DMS53 (cell line): ENCODE measurements at regions not wholly inside any gene's neighbourhood (a gene's known extent, or its start where the extent isn't known, plus 50 kb on each side); places are given as distances from the start of the nearest gene placed in this dataset.

ENCODE experiments used
- DNase-seq: peaks from one replicate; lab custom pipeline; 2025; lab: John Stamatoyannopoulos, UW

- DNase-seq, result no peak
Measured at GRCh38 chr12:90029317-90029716, 320.7 kb upstream of the ATP2B1 start.

GRCh38 chr12:90028635-90029051 lies 320.0 kb upstream of the ATP2B1 start:
- peak; percentile 62 for DNase-seq

DNA sequence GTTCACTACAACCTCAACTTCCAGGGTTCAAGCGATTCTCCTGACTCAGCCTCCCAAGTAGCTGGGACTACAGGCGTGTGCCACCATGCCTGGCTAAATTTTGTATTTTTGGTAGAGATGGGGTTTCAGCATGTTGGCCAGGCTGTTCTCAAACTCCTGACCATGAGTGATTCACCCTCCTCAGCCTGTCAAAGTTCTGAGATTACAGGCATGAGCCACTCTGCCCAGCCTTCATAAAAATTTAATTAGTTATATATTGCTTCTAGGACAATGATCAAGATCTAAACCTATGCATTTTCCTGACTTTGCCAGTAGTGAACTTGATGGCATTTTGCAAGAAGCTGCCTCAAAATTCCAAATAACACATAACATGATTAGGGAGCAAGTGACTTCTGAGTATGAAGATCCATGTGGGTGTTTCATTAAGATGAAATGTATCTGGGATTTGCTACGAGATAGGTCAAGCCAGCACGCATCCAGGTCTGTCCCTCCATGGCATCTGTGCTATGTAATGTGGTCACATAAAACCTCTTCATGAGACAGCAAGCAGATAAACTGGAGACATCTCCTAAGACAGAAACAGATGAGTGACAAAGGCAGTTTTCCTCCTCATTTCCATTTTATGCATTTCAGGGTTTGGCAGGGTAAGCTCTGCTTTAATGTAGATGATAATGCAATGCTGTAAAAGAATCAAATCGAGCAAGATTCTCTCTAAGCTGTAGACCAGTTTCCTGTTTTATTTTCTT lies 319.4 kb upstream of the ATP2B1 start:
- no peak for DNase-seq

- no peak for DNase-seq
Measured at GRCh38 chr12:90027041-90027440, 318.4 kb upstream of the ATP2B1 start.

DNA sequence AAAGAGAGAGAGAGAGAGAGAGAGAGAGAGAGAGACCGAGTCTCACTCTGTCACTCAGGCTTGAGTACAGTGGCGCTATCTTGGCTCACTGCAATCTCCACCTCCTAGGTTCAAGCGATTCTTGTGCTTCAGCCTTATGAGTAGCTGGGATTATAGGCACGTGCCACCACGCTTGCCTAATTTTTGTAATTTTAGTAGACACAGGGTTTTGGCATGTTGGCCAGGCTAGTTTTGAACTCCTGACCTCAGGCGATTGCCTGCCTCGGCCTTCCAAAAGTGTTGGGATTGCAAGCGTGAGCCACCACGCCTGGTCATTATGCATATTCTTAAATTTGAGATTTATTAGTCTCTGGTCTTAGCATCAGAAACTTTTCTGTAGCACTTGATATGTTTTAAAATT lies 317.9 kb upstream of the ATP2B1 start:
- DNase-seq, result no peak

DNA sequence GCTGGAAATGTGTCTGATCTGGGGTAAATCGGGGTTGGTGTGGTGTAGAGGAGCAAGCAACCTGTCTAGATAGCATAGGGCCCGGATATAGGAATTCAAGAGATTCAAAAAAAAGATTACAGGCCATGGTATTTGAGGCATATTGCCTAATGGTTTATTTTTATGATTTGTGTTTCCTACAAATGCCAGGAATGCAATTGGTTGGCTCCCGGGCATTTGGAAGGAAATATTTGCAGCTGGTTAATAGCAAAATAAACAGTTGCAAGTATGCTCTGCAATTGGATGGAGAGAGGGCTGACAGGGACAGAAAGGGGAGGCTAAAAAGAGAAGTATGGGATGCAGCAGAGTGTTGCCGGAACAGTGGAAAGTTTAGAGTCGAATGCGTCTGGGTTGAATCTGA lies 315.6 kb upstream of the ATP2B1 start:
- no peak for DNase-seq

DNA sequence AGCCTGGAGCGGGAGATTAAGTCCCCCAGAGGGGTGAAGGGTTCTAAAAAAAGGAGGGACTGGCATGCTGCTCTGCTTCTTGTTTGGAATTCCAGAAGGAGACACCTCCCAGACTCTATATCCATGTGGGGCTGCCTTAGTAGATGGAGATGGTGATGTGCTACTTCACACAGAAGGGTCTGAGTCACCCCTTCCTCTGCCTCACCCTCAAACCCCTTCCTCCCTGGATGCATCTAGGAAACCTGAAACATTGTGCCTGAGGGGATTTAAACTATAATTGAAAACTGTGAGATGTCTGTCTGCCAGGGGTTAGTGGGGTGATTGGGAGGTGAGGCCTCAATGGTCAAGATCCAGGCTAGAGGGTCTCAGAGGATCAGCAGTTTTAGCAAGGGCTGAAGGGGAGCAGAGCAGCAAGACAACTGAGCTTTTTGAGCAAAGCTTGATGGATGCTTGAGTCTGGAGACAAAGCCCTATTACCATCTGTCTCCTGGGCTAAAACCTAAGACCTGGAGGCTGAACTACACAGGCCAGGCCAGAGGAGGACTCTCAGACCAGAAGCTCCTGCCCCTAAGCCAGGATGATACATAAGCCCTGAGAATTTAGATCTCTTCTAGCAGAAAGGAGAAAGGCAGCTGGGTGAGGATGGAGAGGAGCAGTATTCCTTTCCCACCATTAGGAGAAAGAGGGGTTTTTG lies 314.7 kb upstream of the ATP2B1 start:
- DNase-seq, result no peak

- DNase-seq, result no peak
Measured at GRCh38 chr12:90021795-90022440, 313.3 kb upstream of the ATP2B1 start.

- no peak for DNase-seq
Measured at GRCh38 chr12:90020881-90021280, 312.2 kb upstream of the ATP2B1 start.

GRCh38 chr12:90020436-90020835 lies 311.8 kb upstream of the ATP2B1 start:
- DNase-seq, result no peak

DNA sequence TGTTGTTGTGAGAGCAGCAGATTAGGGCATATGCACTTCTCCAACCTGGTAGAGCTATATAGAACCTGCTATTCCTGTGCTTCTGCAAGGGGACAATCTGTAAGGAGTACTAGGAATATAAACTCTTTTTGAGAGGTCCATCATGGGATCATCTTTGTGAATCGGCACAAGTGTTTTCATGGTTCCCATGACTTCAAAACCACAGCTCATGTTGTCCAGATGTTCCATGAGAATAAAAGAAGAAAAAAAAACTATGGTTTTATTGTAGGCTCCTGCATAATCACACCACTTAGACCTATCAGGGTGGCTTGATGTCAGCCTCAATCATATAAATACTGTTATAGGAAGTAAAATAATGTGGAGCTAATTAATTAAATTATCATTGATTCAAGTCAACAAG lies 311.4 kb upstream of the ATP2B1 start:
- peak; percentile 19 for DNase-seq

DNA sequence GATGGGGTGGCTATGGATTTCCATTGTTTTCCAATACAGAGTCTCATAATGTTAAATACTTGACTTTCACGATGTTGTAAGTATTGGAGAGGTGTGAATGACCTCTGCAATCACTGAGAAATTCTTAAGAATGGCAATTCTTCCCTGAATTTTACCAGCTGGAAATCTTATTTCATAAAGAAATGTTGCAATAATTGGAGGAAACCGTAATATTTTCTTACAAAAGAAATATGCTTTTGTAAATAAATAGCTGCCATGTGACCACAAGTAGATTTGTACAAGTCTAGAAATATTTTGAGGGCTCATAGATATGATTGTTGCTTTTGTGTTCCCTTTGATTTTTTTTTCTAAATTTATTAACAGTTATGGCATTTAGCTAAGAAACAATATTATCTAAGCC lies 308.7 kb upstream of the ATP2B1 start:
- DNase-seq, result no peak

DNA sequence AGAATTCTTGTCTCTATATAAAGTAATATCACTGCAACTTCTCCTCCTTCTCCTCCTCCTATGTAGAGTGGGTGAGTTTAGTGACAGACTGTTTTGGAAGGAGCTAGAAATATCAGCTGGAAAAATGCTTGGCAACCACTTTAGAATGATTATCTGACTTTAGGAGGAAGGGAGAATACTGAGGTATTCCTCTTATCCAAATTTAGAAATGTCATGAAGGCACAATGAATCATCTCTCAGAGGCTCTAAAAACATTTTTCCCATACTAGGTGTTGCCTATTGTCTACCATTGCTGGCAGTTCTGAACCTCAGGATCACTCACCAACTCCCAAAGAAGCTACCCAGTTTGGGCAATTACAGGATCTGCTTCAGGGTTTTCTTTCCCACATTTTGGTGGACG lies 306.6 kb upstream of the ATP2B1 start:
- DNase-seq, result no peak

DNA sequence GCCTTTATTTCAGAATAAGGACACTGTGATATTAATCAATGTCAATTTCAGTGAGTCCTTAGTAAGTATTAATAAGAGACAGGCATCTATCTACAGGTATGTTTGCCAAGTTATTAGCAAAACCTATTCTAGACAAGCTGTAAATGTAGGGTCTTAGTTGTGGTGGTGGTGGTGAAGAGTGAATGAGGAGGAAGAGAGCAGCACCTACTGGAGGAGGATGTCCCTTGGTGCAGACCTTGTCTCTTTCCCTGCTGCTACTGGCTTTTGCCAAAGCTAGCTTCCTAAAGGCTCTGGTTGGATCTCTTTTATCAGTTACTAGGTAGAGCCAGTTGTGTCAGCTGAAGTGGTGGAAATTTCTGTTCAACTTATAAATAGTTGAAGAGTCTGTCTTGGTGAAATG lies 304.8 kb upstream of the ATP2B1 start:
- no peak for DNase-seq

DNA sequence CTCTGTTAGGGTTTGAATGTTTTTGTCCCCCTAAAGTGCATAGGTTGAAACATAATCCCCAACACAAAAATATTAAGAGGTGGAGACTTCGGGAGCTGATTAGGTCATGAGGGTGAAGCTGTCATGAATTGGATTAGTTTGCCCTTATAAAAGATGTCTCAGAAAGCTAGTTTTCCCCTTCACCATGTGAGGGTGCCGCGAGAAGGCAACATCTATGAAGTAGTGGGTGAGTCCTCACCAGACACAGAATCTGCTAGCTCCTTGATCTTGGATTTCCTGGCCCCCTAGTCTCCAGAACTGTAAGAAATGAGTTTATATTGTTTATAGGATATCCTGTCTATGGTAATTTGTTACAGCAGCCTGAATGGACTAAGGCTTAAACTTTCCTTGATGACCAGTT lies 301.5 kb upstream of the ATP2B1 start:
- DNase-seq, result no peak

- no peak for DNase-seq
Measured at GRCh38 chr12:90008277-90008676, 299.6 kb upstream of the ATP2B1 start.

DNA sequence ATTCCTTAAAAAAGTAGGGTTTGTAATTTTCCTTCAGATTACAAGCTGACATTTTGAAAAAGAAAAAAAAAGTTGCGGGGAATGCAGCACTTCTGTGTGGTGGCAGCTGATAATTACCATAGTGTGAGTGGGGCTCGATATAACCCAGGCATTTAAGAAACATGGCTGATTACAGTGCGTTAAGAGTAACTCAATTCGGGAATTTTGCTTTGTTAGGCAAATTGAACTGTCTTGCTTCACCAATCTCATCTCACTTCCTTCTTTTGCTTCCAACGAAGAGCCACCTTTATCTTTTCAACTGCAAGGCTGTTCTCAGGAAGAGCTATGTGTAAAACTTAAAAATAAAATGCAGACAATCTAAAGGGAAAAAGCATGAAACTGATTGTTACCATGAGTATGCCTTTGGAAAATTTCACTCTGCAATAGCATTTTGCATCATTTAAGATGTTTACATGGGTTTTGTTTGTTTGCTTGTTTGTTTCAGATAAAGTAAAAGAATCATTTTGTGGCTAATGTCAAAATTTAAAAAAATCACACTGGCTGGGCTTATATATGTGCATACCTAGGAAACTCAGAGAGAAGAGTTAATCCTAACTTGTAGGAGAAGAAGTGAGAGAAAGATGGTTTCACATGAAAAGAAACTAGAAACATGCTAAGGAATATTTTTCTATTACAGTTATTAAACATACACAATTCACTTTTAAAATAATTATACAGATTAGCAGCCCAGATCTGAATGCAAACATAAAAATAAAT lies 295.9 kb upstream of the ATP2B1 start:
- DNase-seq, result no peak

GRCh38 chr12:90003688-90004087 lies 295.1 kb upstream of the ATP2B1 start:
- DNase-seq, result no peak

- DNase-seq, result no peak
Measured at GRCh38 chr12:90000721-90001120, 292.1 kb upstream of the ATP2B1 start.

DNA sequence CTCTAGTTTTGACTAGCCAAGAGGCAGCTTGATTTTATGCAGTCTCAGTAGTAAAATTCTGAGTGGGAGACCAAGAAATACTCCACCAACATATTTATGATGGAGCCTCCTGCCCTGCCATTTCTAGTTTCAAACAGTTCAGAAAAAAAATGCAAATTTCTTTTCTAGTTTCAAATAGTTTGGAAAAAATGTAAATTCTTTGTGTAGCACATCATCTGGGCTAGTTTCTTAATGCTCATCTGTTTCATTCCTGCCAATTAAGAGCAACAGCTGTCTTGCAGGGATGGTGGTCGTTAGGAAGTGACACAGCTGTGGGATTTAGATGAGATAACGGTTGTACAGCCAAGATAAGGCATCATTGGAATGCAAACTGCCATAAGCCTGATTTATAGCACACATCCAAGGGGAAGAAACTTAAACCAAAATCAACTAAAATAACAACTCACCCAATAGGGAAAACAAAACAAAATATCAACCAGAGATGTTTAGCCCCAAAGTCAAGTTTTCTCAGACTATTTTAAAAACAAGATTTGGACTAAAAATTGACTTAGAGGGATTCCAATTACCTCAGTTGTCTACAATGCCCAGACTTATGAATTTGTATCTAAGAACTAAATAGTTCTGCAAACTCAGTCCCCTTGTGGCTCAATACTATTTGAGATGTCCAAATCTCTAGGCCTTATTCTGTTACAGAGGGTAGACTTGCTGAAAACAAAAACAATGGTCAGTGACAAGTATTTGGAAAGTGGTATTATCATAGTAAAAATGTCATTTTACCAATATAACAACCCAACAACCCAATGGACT lies 291.3 kb upstream of the ATP2B1 start:
- no peak for DNase-seq

GRCh38 chr12:89995870-89996269 lies 287.2 kb upstream of the ATP2B1 start:
- DNase-seq, result no peak

- no peak for DNase-seq
Measured at GRCh38 chr12:89994911-89995310, 286.3 kb upstream of the ATP2B1 start.
